Body of pancreas (tissue), 4 donors: ENCODE measurements at regions not wholly inside any gene's neighbourhood (a gene's known extent, or its start where the extent isn't known, plus 50 kb on each side); places are given as distances from the start of the nearest gene placed in this dataset.

ENCODE experiments used
- CTCF ChIP-seq, 7 experiments: fragments of 450-650 bp in 4 of 7; fragments of 200-600 bp in 3 of 7; sonication (generic) in 3 of 7; IDR thresholded peaks; one replicate each; pipeline ENCODE4 v1.5.1; 2016 to 2019; ENCODE audit warnings: antibody characterized with exemption in 7 of 7
- POLR2A ChIP-seq, 3 donors: fragments of 450-650 bp; IDR thresholded peaks; one replicate each; pipeline ENCODE4 v1.6.1; 2016; ENCODE audit warnings: antibody characterized with exemption in 3 of 3, mild to moderate bottlenecking in 2 of 3

- TF ChIP-seq CTCF (IDR thresholded peaks at IDR 0.05) = no peak
- TF ChIP-seq POLR2A (IDR thresholded peaks at IDR 0.05) = no peak
Measured at GRCh38 chr13:89755729-89756492, 1591.6 kb upstream of the MIR17HG start.
